ENCODE measurements at regions not wholly inside any gene's neighbourhood (a gene's known extent, or its start where the extent isn't known, plus 50 kb on each side); places are given as distances from the start of the nearest gene placed in this dataset.

DNA sequence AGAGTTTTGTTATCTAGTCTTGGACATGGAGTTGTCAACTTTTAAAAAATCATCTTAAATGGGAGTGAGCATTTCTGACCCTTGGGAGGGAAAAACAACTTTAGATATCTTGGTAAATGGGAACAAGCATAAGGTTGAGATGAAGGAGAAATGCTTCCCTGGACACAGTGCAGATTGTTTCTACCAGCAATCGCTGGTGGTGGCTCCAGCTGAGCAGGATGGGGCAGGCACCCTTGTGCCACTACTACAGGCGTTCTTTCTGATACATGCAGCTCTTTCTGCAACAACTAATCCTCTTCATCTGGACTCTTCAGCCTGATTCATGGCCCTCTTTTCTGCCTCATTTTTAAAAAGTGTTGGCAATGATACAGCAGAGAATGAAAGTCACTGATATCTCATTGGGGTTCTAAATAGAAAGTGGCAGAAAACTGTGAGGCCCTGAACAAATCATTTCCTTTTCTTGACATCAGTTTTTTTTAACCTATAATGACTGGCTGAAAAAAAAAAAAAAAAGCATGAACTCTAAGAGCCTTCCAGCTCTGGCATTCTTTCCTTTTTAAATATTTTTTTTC lies 409.4 kb upstream of the PTGER4 start:
- H3K4me1 Mint-ChIP-seq, result peaks cover 43% of the 10 kb centered on the region
- peak overlapping the region; percentile 78 for H3K27ac Mint-ChIP-seq
- H3K27me3 Mint-ChIP-seq (ENCODE audit: low read depth), result no peaks in the 10 kb centered on the region
- H3K36me3 Mint-ChIP-seq, result no peaks in the 10 kb centered on the region
- no peak overlapping the region for H3K4me3 Mint-ChIP-seq
- peaks cover 11% of the 10 kb centered on the region for H3K9me3 Mint-ChIP-seq
- DNase-seq (ENCODE audit: low spot score in 2 of 2, unreplicated experiment in 2 of 2), result no peak
- TF ChIP-seq, protein P1, sequence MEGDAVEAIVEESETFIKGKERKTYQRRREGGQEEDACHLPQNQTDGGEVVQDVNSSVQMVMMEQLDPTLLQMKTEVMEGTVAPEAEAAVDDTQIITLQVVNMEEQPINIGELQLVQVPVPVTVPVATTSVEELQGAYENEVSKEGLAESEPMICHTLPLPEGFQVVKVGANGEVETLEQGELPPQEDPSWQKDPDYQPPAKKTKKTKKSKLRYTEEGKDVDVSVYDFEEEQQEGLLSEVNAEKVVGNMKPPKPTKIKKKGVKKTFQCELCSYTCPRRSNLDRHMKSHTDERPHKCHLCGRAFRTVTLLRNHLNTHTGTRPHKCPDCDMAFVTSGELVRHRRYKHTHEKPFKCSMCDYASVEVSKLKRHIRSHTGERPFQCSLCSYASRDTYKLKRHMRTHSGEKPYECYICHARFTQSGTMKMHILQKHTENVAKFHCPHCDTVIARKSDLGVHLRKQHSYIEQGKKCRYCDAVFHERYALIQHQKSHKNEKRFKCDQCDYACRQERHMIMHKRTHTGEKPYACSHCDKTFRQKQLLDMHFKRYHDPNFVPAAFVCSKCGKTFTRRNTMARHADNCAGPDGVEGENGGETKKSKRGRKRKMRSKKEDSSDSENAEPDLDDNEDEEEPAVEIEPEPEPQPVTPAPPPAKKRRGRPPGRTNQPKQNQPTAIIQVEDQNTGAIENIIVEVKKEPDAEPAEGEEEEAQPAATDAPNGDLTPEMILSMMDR (IDR thresholded peaks at IDR 0.05; ENCODE audit: unreplicated experiment), result no peak

DNA sequence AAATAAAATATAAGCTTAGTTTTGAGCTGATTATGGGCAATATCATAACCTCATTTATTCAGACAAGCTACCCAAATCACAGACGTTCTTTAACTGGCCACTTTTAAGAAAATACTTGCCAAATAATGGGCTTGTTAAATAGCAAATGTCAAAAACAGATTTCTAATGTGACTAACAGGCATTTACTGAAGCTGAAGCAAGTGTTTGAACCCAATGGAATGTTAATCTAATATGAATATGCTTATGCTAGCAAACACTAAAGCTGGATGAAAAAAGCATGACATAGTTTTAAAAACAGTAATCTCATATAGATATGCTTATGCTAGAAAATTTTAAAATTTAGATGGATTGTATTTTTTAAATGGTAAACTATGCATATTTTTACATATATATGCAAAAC lies 411.6 kb upstream of the PTGER4 start:
- H3K9me3 Mint-ChIP-seq, result peaks cover 11% of the 10 kb centered on the region
- H3K4me1 Mint-ChIP-seq, result peaks cover 36% of the 10 kb centered on the region
- H3K4me3 Mint-ChIP-seq, result no peak overlapping the region
- H3K36me3 Mint-ChIP-seq, result no peaks in the 10 kb centered on the region
- H3K27ac Mint-ChIP-seq, result no peak overlapping the region
- no peaks in the 10 kb centered on the region for H3K27me3 Mint-ChIP-seq (ENCODE audit: low read depth)
- no peak for DNase-seq (ENCODE audit: low spot score in 2 of 2, unreplicated experiment in 2 of 2)
- TF ChIP-seq, protein P1 (IDR thresholded peaks at IDR 0.05; ENCODE audit: unreplicated experiment), result no peak

DNA sequence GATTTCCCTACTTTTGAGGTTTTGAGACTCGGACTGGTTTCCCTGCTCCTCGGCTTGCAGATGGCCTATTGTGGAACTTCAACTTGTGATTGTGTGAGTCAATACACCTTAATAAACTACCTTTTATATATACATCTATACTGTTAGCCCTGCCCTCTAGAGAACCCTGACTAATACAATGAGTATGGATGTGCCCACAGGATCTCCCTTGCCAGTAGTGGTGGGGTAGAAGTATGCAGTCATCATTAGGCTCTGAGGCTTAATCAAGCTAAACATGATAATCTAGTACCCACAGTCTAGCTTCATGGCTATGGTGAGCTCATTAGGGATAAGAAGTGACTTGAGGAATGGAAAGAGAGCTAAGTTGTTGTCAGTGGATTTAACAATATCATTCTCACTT lies 412.8 kb upstream of the PTGER4 start:
- peaks cover 32% of the 10 kb centered on the region for H3K4me1 Mint-ChIP-seq
- peaks cover 9% of the 10 kb centered on the region for H3K9me3 Mint-ChIP-seq
- no peak for DNase-seq (ENCODE audit: low spot score in 2 of 2, unreplicated experiment in 2 of 2)
- no peaks in the 10 kb centered on the region for H3K36me3 Mint-ChIP-seq
- no peak overlapping the region for H3K27ac Mint-ChIP-seq
- no peak overlapping the region for H3K4me3 Mint-ChIP-seq
- TF ChIP-seq, protein P1 (IDR thresholded peaks at IDR 0.05; ENCODE audit: unreplicated experiment), result no peak
- H3K27me3 Mint-ChIP-seq (ENCODE audit: low read depth), result no peaks in the 10 kb centered on the region

DNA sequence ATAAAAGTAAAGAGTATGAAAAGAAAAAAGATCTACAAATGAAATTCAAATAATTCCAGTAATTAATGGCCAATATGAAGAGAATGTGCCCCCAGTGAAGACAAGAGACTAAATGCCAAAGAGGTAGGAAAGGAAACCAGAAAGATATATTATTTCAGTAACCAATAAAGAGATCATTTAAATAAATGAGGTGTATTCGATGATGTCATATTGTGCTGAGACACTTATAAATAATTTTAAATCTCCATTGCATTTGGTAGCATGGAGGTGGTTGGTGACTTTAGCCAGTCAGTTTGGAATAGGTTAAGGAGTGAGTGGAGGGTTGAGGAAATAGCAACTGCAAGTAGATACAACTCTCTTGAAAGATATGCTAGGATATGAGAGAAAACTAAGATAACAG lies 417.7 kb upstream of the PTGER4 start:
- TF ChIP-seq, protein P1 (IDR thresholded peaks at IDR 0.05; ENCODE audit: unreplicated experiment), result no peak
- DNase-seq (ENCODE audit: low spot score in 2 of 2, unreplicated experiment in 2 of 2), result no peak
- Mint-ChIP-seq H3K9me3 (peaks cover 16% of the 10 kb centered on the region), H3K36me3 (no peaks in the 10 kb centered on the region), H3K4me3 (no peak overlapping the region), H3K27me3 (ENCODE audit: low read depth) (no peaks in the 10 kb centered on the region), H3K27ac (no peak overlapping the region), H3K4me1 (peaks cover 18% of the 10 kb centered on the region)

DNA sequence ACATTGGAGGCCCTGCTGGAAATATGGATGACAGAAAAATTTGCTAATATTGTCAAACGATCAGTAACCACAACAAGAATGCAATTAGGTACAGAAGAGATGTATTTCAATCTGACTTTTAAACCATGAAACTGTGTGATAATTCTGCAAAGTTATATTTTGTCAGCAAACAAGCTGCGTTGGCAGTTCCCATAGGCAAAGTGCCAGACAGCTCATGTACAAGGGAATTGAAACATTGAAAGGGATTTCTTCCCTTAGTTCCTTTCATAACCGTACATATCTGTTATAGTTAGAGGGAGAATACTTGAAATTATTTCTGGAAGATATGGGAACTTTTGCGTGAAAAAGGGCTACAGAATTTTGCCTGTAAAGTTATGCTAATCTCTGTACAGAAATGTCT lies 419.4 kb upstream of the PTGER4 start:
- TF ChIP-seq, protein P1 (IDR thresholded peaks at IDR 0.05; ENCODE audit: unreplicated experiment), result no peak
- Mint-ChIP-seq H3K4me1 (peaks cover 16% of the 10 kb centered on the region), H3K27me3 (ENCODE audit: low read depth) (no peaks in the 10 kb centered on the region), H3K27ac (peak overlapping the region; percentile 77), H3K9me3 (peaks cover 7% of the 10 kb centered on the region), H3K4me3 (no peak overlapping the region), H3K36me3 (no peaks in the 10 kb centered on the region)
- no peak for DNase-seq (ENCODE audit: low spot score in 2 of 2, unreplicated experiment in 2 of 2)

DNA sequence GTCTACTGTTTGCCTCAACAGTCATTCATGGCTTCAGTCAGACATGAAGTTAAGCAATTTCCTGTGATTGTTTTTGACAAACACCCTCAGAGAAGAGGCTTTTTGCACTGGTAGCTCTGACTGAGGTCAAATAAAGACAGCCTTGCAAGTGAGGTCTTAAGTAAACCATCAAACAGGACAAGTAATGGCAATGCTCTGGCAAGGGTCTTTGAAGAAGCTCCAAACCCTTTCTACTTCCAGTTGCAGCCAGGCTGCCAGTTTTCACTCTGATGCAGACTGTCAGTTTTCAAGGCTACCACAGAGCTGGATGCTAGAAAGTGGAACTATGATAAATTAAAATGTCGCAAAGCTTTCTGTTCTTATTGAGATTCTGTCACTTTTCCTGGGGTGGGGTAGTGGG lies 421.5 kb upstream of the PTGER4 start:
- Mint-ChIP-seq H3K36me3 (no peaks in the 10 kb centered on the region), H3K9me3 (peaks cover 9% of the 10 kb centered on the region), H3K27ac (no peak overlapping the region), H3K4me3 (no peak overlapping the region), H3K4me1 (peaks cover 16% of the 10 kb centered on the region), H3K27me3 (ENCODE audit: low read depth) (no peaks in the 10 kb centered on the region)
- TF ChIP-seq, protein P1 (IDR thresholded peaks at IDR 0.05; ENCODE audit: unreplicated experiment), result no peak
- no peak for DNase-seq (ENCODE audit: low spot score in 2 of 2, unreplicated experiment in 2 of 2)

All from mesothelial cell of epicardium (in vitro differentiated cells).